HL-60 (cell line): ENCODE measurements at regions not wholly inside any gene's neighbourhood (a gene's known extent, or its start where the extent isn't known, plus 50 kb on each side); places are given as distances from the start of the nearest gene placed in this dataset.

Experiments used
- POLR2AphosphoS5 ChIP-seq: IDR thresholded peaks from 2 replicates; pipeline ENCODE4 v1.6.1; 2012; ENCODE audit warnings: low read depth
- TF ChIP-seq, protein P1 (sequence below): IDR thresholded peaks from one replicate; pipeline ENCODE4 v1.5.1; 2011; ENCODE audit warnings: low read length, control low read depth, inconsistent platforms; ENCODE audit not compliant: insufficient read depth
- TF ChIP-seq, protein P2 (sequence below): IDR thresholded peaks from 2 replicates; pipeline ENCODE4 v1.6.1; 2012; ENCODE audit warnings: low read depth; ENCODE audit not compliant: insufficient replicate concordance

DNA sequence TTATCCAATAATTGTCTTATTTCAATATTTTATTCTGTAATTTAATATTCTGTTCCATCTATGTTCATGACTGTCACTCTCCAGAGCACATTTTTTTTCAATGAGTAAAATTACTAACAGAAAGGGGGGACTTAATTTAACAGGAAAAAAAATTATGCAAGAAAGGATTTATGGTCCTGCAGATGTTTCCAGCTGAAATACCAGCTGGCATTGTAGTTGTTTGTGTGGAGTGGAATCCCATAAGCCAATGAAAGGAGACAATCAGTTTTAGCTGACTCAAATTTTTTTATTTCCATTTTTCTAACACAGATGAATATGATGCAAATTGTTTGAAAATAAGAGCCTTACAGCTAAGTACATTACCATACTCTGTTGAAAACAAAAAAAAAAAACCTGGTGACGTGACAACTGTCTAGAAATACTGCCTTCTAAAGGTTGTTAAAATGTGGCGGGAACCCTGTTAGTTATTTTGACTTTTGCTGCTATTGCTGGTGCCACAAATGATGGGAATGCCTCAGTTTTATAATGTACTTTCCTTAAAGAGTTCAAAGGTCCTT lies 389.1 kb downstream of the ETS1 start:
- TF ChIP-seq POLR2AphosphoS5: no peak
- TF ChIP-seq, protein P1, sequence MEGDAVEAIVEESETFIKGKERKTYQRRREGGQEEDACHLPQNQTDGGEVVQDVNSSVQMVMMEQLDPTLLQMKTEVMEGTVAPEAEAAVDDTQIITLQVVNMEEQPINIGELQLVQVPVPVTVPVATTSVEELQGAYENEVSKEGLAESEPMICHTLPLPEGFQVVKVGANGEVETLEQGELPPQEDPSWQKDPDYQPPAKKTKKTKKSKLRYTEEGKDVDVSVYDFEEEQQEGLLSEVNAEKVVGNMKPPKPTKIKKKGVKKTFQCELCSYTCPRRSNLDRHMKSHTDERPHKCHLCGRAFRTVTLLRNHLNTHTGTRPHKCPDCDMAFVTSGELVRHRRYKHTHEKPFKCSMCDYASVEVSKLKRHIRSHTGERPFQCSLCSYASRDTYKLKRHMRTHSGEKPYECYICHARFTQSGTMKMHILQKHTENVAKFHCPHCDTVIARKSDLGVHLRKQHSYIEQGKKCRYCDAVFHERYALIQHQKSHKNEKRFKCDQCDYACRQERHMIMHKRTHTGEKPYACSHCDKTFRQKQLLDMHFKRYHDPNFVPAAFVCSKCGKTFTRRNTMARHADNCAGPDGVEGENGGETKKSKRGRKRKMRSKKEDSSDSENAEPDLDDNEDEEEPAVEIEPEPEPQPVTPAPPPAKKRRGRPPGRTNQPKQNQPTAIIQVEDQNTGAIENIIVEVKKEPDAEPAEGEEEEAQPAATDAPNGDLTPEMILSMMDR: no peak
- TF ChIP-seq, protein P2, sequence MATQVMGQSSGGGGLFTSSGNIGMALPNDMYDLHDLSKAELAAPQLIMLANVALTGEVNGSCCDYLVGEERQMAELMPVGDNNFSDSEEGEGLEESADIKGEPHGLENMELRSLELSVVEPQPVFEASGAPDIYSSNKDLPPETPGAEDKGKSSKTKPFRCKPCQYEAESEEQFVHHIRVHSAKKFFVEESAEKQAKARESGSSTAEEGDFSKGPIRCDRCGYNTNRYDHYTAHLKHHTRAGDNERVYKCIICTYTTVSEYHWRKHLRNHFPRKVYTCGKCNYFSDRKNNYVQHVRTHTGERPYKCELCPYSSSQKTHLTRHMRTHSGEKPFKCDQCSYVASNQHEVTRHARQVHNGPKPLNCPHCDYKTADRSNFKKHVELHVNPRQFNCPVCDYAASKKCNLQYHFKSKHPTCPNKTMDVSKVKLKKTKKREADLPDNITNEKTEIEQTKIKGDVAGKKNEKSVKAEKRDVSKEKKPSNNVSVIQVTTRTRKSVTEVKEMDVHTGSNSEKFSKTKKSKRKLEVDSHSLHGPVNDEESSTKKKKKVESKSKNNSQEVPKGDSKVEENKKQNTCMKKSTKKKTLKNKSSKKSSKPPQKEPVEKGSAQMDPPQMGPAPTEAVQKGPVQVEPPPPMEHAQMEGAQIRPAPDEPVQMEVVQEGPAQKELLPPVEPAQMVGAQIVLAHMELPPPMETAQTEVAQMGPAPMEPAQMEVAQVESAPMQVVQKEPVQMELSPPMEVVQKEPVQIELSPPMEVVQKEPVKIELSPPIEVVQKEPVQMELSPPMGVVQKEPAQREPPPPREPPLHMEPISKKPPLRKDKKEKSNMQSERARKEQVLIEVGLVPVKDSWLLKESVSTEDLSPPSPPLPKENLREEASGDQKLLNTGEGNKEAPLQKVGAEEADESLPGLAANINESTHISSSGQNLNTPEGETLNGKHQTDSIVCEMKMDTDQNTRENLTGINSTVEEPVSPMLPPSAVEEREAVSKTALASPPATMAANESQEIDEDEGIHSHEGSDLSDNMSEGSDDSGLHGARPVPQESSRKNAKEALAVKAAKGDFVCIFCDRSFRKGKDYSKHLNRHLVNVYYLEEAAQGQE: no peak
